ENCODE measurements at regions not wholly inside any gene's neighbourhood (a gene's known extent, or its start where the extent isn't known, plus 50 kb on each side); places are given as distances from the start of the nearest gene placed in this dataset.
"Not testable (repeated sequence)": the region's sequence is repeated elsewhere in the genome, so short reads cannot be mapped to it uniquely, and the experiment has no call there.

DNA sequence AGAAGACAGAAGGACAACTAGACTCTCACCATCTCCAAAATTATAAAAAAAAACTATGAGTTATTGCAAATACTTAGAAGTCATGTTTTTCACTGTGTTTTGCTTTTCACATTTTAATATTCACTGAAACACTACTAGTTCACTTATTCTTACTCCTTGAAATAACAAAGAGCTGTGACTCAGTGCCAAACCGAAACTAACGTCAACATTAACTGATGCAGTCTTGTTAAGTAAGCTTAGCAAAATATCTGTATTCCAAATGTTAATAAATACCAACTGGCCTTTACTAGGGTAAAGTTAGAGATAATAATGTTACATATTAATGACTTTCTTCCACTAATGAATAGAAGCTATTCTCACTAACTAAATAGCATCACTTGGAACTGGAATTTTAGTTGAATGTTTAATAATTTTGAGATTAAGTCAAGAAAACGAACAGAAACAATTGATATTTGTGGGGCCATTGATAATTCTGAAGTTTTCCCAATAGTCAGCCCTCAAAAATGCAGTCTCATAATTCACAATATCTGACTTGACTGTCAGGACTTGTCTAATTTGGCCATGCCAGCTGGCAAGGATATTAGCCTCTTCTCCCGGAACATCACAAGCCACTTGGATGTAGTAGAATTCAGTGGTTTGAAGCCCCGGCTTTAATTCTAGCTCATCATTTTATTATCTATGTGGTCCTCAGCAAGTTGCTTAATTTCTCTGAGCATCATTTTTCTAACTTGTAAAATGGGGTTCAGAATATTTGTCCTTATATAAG, 230.1 kb upstream of the DDI1 start:
- DNase-seq (ENCODE audit: low spot score), result peak; percentile 6

DNA sequence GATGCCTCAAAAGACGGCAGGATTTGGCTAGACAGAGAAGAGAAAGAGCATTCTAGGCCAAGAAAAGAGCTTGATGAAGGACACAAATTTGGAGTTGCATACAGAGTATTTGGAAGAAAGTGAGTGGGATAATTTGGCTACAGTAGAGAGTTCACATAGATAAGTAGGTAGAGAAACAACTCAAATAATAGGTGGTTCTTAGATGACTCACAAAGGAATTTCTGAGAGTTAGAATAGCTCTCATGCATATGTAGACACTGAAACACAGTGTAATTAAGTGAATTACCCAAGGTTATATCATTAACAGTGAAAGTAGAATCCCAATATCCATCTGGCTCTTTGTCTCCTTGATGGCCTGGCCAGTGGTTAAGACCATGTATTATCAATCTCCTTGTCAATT, 228.6 kb upstream of the DDI1 start:
- no peak for DNase-seq (ENCODE audit: low spot score)

DNA sequence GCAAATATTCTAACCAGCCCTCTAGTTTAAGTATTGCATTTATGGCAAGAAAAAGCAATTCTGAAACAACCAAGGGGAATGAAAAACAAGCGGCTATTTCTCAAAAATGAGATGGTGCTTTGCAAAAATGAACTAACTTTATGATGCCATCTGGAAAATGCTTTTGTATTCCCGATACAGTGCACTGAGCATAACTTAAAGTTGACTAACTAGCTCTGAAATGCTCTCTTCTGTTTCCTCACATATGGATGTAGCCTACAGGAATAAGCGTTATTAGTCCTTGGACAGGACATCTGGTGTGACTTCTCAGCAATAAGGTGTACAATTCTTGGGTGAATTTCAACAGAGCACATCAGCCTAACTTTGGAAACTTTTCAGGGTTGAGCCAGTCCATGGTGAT, 228.2 kb upstream of the DDI1 start:
- DNase-seq (ENCODE audit: low spot score), result no peak

DNA sequence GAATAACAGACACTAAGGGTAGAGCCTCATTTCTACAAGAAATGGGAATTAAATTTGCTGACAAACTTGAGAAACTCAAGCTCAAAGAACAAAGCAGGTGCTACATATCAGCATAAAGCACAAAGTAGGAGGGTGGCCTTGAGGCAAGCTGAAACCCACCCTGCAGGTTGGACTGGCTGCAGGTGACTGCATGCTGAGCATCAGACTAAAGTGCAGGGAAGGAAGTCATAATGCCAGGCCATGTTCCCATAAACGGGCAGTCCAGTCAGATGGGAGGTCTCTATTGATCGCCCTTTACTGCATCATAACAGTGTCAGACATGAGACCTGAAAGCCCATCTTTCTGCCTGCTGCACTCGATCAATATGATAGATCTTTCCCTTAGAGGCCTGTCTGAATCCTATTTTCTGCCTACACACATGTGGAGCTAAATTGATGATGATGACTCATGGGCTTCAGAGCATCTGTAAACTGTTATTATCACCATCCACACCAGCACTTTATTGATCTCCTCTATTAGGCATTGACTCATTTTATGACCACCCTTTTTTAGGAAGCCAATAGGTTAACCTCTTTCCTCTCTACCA, 224.5 kb upstream of the DDI1 start:
- DNase-seq (ENCODE audit: low spot score), result no peak

DNA sequence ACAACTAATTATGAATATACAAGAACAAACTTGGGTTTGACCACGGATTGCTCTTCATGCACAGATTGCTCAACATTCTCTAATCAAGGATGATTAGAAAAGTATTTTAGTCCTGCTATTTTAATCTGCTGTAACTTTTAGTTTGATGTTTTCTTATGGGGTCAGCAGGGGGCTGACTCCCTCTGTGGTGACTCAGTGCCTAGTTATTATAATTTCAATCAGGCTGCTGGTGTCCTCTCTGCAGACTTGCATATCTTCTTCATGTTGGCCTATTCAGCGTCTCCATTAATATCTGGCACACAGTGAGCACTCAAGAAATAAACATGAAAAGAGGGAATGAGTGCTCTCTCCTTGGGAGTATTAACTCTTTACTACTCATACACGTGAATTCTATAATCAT, 223.8 kb upstream of the DDI1 start:
- no peak for DNase-seq (ENCODE audit: low spot score)

DNA sequence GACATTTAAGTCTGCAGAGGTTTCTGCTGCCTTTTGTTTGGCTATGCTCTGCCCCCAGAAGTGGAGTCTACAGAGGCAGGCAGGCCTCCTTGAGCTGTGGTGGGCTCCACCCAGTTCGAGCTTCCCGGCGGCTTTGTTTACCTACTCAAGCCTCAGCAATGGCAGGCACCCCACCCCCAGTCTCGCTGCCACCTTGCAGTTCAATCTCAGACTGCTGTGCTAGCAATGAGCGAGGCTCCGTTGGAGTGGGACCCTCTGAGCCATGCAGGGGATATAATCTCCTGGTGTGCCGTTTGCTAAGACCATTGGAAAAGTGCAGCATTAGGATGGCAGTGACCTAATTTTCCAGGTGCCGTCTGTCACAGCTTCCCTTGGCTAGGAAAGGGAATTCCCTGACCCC, 216.1 kb upstream of the DDI1 start:
- DNase-seq (ENCODE audit: low spot score), result not testable (repeated sequence)

DNA sequence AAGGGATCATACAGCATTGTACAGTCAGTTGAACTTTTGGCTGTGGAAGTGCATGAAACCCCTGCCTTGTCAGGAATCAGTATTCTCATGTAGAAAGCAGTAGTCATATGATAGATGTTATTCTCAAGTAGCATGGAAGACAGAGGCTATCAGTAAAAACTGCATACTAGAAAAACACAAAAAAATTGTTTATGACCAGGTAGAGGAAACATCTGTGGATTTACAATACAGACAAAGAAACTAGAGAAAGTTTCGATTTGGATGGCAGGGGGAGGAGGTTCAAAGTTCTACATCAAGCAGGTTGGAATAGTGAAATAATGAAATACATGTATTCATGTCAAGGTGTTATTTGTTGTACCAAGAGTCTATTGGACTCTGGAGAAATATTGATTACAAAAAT, 212.3 kb upstream of the DDI1 start:
- DNase-seq (ENCODE audit: low spot score), result no peak

DNA sequence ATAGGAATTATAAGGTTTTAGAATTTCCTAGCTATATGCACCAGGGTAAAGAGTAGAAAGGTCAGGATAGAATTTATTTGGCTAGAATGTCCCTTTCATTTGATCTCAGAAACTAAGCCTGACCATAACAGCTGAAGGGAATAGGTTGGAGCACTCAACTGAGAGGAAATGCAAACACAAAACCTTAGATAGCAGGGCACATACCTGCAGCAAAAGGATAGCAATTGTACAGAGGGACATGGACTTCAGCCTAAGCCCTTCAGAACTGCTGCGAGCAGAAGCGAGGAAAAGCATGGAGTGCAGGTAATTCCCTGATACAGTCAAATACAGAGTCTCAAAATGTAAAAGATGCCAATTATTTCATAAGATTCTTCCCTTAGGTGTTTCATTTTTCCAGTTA, 211.0 kb upstream of the DDI1 start:
- no peak for DNase-seq (ENCODE audit: low spot score)

DNA sequence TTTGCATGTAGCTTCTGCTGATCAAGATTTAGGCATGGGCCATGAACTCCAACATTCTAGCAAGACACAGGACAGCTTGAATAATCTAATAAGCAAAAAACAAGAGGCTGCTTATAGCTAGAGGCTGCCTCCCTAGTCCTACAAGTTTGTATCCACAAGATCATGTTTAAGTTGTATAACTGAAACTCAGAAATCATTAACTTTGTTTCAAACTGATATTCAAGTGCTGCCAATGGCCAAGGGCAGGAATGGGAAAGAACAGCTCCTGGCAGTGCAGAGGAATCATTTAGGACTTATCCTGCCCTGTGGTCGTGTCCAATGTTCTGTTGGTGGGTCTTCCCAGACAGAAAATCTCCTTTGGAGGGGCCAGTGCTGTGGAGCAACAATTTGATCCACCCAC, 209.6 kb upstream of the DDI1 start:
- DNase-seq (ENCODE audit: low spot score), result no peak

DNA sequence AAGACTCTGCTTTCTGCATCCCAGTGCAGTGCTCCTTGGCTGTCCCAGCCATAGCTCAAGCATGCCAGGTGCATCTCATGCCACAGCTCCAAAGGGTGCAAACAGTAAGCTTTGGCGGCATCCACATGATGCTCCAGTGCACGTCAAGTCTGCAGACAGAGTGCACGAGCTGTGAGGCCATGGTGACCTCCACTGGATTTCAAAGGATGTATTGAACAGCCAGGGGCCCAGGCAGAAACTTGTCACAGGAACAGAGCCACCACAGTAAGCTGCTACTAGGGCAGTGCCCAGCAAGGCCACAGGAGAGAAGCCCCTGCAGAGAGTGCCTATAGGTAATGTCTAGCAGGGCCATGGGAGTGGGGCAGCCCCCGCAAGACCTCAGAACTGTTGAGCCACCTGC, 206.8 kb upstream of the DDI1 start:
- no peak for DNase-seq (ENCODE audit: low spot score)

DNA sequence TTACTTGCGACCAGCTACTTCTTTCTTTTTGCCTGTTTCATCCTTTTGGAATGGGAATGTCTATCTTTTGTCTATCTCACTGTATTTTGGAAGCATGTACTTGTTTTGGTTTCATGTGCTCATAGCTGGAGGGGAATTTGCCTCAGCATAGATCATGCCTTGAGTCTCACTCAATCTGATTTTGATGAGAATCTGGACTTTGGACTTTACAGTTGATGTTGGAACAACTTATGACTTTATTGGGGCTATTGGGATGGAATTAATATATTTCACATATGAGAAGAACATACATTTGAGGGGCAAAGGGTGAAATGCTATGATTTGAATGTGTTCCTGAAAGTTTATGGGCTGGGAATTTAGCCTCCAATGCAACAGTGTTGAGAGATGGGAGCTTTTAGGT, 206.2 kb upstream of the DDI1 start:
- DNase-seq (ENCODE audit: low spot score), result no peak

DNA sequence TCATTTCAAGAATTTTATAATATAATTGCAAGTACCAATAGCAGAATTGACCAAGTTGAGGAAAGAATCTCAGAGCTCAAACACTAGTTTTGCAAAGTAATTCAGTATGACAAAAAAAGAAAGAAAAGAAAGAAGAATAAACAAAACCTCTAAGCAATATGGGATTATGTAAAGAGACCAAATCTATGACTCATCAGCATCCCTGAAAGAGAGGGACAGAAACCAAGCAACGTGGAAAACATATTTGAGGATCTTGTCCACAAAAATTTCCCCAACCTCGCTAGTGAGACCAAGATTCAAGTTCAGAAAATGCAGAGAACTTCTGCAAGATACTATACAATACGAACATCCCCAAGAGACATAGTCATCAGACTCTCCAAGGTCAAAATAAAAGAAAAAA, 203.7 kb upstream of the DDI1 start:
- DNase-seq (ENCODE audit: low spot score), result no peak

DNA sequence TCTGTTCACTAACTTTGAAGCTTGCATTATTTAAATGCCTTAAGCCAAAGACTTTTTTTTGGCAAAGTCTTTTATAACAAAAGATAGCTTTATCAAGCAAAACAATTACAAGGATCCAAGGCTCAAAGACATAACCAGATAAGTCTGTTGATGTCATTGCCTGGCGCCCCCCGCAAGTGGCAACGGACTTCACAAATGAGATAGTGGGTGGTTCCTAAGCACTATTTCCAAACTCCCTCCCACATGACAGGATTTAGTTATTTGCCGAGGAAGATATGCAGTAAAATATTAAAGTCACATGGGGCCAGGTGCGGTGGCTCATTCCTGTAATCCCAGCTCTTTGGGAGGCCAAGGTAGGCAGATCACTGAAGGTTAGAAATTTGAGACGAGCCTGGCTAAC, 194.2 kb upstream of the DDI1 start:
- DNase-seq (ENCODE audit: low spot score), result no peak

DNA sequence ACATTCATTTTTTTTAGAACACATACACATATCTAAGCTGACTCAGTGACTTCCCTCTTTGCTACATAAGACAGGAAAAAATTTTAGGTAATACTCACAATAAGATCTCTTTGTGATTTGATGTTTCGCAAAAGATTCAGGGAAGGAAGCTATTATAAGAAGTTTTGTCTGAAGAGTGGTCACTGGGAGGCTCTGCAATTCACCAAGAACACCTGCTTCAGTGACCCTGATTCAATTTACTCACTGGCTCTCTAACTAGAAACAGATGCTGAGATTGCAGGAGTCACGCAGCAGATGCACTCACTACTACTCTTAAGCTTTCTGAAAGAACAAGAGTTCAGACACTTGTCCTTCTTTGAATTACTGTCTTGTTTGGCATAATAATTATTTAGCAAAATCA, 193.6 kb upstream of the DDI1 start:
- DNase-seq (ENCODE audit: low spot score), result no peak

DNA sequence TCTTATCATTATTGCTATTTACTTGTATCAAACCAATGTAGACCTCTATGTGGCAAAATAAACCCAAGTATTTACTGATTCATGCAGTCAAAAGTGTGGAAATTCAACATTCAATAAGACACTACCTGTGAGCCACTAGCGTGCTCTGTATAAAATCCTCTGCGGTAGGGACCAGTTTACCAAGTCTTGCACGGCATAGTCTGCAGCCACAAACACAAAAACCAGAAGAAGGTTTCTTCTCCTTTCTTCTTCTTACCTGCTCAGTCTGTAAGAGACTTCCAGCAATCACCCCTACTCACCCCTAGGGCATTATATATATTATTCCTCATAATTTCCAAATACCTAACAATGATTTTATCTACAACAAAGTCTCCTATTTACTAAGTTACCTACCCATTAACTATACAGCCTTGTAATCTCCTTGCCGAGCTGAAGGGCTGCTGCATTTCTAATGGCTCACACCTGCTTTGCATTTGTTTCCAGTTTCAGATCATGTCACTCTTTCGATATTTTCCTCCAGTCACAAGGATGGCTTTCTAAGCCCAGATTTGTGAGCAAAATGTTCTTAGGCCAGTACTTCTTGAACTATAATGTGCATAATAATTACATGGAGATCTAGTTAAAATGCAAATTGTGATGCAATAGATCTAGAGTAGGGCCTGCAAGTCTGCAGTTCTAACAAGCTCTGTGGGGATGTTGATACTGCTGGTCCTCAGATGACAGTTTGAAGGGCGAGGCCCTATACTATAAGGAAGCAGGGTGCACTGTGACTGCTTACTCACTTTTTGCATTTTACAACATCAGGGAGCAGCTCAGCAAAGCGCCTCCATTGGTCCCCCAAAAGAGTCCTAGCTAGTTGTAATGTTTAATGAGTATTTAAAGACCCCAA, 191.9 kb upstream of the DDI1 start:
- no peak for DNase-seq (ENCODE audit: low spot score)

DNA sequence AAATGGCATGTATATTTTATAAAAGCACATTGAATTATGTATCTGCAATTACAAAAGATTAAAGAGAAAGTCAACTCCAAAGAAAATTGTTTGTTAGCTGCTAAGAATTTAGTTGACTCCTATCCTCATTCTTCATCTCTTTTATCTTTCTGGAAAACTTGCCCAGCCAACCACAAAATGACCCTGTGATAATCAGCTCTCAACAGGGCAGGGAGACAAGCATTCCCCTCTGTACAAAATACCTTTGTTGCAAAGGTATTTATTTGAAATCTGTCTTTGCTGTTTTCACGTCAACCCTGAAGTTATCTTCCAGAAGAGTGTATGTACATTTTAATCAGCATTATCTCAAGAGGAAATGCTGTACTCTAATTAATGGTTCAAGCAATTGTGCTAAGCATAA, 191.1 kb upstream of the DDI1 start:
- no peak for DNase-seq (ENCODE audit: low spot score)

DNA sequence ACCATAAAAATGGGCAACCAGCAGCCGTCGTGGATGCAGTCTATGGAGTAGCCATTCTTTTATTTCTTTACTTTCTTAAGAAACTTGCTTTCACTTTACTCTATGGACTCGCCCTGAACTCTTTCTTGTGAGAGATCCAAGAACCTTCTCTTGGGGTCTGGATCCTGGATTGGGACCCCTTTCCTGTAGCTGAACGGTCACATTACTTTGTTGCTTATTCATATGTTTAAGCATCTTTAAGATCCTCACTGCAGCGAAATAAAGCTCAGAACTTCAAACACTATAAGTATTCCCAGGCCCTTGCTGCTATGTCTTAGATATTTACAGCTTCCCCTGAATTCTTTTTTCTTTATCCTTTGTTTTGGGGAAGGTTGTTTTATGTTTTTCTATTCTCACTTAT, 187.8 kb upstream of the DDI1 start:
- no peak for DNase-seq (ENCODE audit: low spot score)

DNA sequence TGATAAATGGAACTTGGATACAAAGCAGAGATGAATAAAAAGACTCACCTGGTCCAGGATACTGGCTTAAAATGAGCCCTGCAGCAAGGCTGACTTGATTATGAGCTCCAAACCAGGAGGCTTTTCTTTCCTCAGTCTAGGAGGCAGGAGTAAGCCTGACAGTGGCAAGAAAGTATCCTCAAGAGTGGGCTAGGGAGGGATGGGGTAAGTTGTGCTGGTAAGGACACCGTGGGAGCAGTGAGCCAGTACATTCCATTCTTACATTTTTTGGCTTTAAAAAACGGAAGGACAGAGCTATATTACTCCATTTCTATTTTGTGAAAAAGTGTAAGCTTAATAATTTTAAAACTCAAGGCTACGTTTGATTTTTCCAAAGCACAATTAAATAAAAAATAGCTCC, 187.1 kb upstream of the DDI1 start:
- no peak for DNase-seq (ENCODE audit: low spot score)

DNA sequence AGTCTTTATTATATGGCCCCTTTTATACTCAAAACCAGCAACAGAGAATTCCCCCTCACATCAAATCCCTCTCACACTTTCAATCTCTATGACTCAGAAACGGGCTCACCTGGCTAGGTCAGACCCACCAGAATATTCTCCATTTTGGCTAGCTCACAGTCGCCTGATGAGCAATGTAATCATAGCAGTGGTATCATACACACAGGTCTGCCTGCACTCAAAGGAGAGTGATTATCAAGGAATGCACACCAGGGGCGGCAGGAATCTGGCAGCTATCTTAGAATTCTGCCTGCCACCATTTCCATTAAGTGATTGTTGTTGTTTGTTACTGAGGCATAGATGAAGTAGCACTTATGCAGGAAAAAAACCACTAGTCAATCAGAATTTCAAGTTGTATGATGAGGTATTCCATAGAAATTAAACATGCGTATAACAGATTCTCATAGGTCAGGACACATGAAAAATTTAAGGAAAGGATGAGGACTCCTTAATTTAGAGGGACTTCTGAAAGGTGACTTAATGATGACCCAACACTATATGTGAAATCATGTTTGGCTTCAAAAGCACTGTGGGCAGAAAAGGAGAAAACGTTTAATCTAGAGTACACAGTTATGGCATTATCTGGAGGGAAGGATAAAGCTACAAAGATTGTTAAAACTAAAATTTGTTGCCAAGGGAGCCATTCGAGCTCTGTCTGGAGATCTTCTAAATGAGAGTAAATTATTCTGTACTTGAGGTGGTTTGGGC, 185.8 kb upstream of the DDI1 start:
- DNase-seq (ENCODE audit: low spot score), result no peak

DNA sequence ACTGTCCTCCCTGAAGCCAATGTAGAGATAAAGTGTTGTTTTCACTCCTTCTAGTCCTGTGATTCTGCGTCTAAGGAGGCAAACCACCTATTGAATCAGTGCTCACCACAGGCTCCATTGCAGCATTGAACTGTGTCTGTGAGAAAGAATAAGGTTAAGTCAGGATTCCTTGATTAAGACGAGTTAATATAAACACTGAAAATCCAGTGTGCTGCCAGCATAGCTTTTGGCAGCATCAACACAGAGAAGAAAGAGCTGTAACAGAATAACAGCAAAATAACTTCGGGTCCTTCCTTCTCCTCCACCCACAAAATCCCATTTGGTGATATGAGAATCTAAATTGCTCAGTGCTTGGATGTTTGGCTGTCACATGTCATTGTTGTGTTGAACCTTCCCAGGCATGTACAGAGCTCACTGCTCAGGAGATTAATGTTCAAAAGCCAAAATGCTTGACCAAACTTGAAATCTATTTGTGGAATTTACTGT, 185.2 kb upstream of the DDI1 start:
- no peak for DNase-seq (ENCODE audit: low spot score)
